ENCODE measurements at regions not wholly inside any gene's neighbourhood (a gene's known extent, or its start where the extent isn't known, plus 50 kb on each side); places are given as distances from the start of the nearest gene placed in this dataset.

- H3K4me2 ChIP-seq (ENCODE audit: low read length): no peak overlapping the region
- no peaks in the 10 kb centered on the region for H3K79me2 ChIP-seq (ENCODE audit: low read length)
- no peak overlapping the region for H3K9ac ChIP-seq (ENCODE audit: low read length)
- H3K27ac ChIP-seq (ENCODE audit: low read length): no peak overlapping the region
- H3K4me1 ChIP-seq (ENCODE audit: low read length): no peaks in the 10 kb centered on the region; the same call in 1 of the 2 replicates
- TF ChIP-seq EZH2phosphoT487 (IDR thresholded peaks at IDR 0.05; ENCODE audit: low read depth): no peak
- TF ChIP-seq CTCF (IDR thresholded peaks at IDR 0.05; ENCODE audit: low read depth, low read length): no peak
- no peaks in the 10 kb centered on the region for H4K20me1 ChIP-seq (ENCODE audit: insufficient read depth, low read length)
- H3K27me3 ChIP-seq (ENCODE audit: low read depth, low read length): no peaks in the 10 kb centered on the region
- no peak overlapping the region for H2AFZ ChIP-seq (ENCODE audit: low read depth, low read length)
- no peaks in the 10 kb centered on the region for H3K9me3 ChIP-seq (ENCODE audit: insufficient read depth, low read length)
- no peaks in the 10 kb centered on the region for H3K36me3 ChIP-seq (replicated peaks; ENCODE audit: low read depth, low read length)
- no peak overlapping the region for H3K4me3 ChIP-seq (ENCODE audit: low read length)
These were observed 184.5 kb upstream of the KLF4 start for GRCh38 chr9:107673861-107674720.

GRCh38 chr9:107671588-107671987 is 182.0 kb upstream of the KLF4 start:
- no peak overlapping the region for H3K4me3 ChIP-seq (ENCODE audit: low read length)
- no peaks in the 10 kb centered on the region for H3K79me2 ChIP-seq (ENCODE audit: low read length)
- no peak overlapping the region for H3K4me2 ChIP-seq (ENCODE audit: low read length)
- H2AFZ ChIP-seq (ENCODE audit: low read depth, low read length): no peak overlapping the region
- H3K27me3 ChIP-seq (ENCODE audit: low read depth, low read length): no peaks in the 10 kb centered on the region
- no peaks in the 10 kb centered on the region for H3K36me3 ChIP-seq (replicated peaks; ENCODE audit: low read depth, low read length)
- H4K20me1 ChIP-seq (ENCODE audit: insufficient read depth, low read length): no peaks in the 10 kb centered on the region
- no peak overlapping the region for H3K27ac ChIP-seq (ENCODE audit: low read length)
- H3K9ac ChIP-seq (ENCODE audit: low read length): no peak overlapping the region
- H3K9me3 ChIP-seq (ENCODE audit: insufficient read depth, low read length): no peaks in the 10 kb centered on the region
- TF ChIP-seq CTCF (IDR thresholded peaks at IDR 0.05; ENCODE audit: low read depth, low read length): no peak
- no peak for TF ChIP-seq EZH2phosphoT487 (IDR thresholded peaks at IDR 0.05; ENCODE audit: low read depth)
- H3K4me1 ChIP-seq (ENCODE audit: low read length): no peaks in the 10 kb centered on the region; the same call in 1 of the 2 replicates

- H3K4me1 ChIP-seq (ENCODE audit: low read length): no peaks in the 10 kb centered on the region
- H3K4me3 ChIP-seq (ENCODE audit: low read length): no peak overlapping the region
- no peaks in the 10 kb centered on the region for H3K79me2 ChIP-seq (ENCODE audit: low read length)
- no peak overlapping the region for H2AFZ ChIP-seq (ENCODE audit: low read depth, low read length)
- no peaks in the 10 kb centered on the region for H3K27me3 ChIP-seq (ENCODE audit: low read depth, low read length)
- no peak overlapping the region for H3K9ac ChIP-seq (ENCODE audit: low read length)
- no peak overlapping the region for H3K4me2 ChIP-seq (ENCODE audit: low read length)
- TF ChIP-seq EZH2phosphoT487 (IDR thresholded peaks at IDR 0.05; ENCODE audit: low read depth): no peak
- no peak for TF ChIP-seq CTCF (IDR thresholded peaks at IDR 0.05; ENCODE audit: low read depth, low read length)
- H4K20me1 ChIP-seq (ENCODE audit: insufficient read depth, low read length): no peaks in the 10 kb centered on the region
- H3K27ac ChIP-seq (ENCODE audit: low read length): no peak overlapping the region
- no peaks in the 10 kb centered on the region for H3K9me3 ChIP-seq (ENCODE audit: insufficient read depth, low read length)
- H3K36me3 ChIP-seq (replicated peaks; ENCODE audit: low read depth, low read length): no peaks in the 10 kb centered on the region
These were observed 179.9 kb upstream of the KLF4 start for GRCh38 chr9:107669422-107669821.

- no peak overlapping the region for H3K27ac ChIP-seq (ENCODE audit: low read length)
- no peaks in the 10 kb centered on the region for H4K20me1 ChIP-seq (ENCODE audit: insufficient read depth, low read length)
- H3K4me3 ChIP-seq (ENCODE audit: low read length): no peak overlapping the region
- no peak overlapping the region for H3K9ac ChIP-seq (ENCODE audit: low read length)
- H3K4me2 ChIP-seq (ENCODE audit: low read length): no peak overlapping the region
- no peaks in the 10 kb centered on the region for H3K4me1 ChIP-seq (ENCODE audit: low read length)
- H3K79me2 ChIP-seq (ENCODE audit: low read length): no peaks in the 10 kb centered on the region
- H3K27me3 ChIP-seq (ENCODE audit: low read depth, low read length): no peaks in the 10 kb centered on the region
- H3K36me3 ChIP-seq (replicated peaks; ENCODE audit: low read depth, low read length): no peaks in the 10 kb centered on the region
- H3K9me3 ChIP-seq (ENCODE audit: insufficient read depth, low read length): no peaks in the 10 kb centered on the region
- TF ChIP-seq CTCF (IDR thresholded peaks at IDR 0.05; ENCODE audit: low read depth, low read length) (no peak), EZH2phosphoT487 (IDR thresholded peaks at IDR 0.05; ENCODE audit: low read depth) (no peak)
- H2AFZ ChIP-seq (ENCODE audit: low read depth, low read length): no peak overlapping the region
These were observed 177.9 kb upstream of the KLF4 start for GRCh38 chr9:107667231-107668070.
